ENCODE measurements at regions not wholly inside any gene's neighbourhood (a gene's known extent, or its start where the extent isn't known, plus 50 kb on each side); places are given as distances from the start of the nearest gene placed in this dataset.

GRCh38 chr16:86306011-86306644 lies 204.2 kb upstream of the FOXF1 start:
- no peak for DNase-seq

- no peak for DNase-seq
Measured at GRCh38 chr16:86306811-86307513, 203.4 kb upstream of the FOXF1 start.

- no peak for DNase-seq
Measured at GRCh38 chr16:86307514-86307903, 202.8 kb upstream of the FOXF1 start.

- no peak for DNase-seq
Measured at GRCh38 chr16:86308514-86308913, 201.8 kb upstream of the FOXF1 start.

GRCh38 chr16:86313631-86314030 lies 196.7 kb upstream of the FOXF1 start:
- DNase-seq, result no peak

GRCh38 chr16:86314402-86315025 lies 195.8 kb upstream of the FOXF1 start:
- no peak for DNase-seq

GRCh38 chr16:86316967-86317812 lies 193.1 kb upstream of the FOXF1 start:
- no peak for DNase-seq

- no peak for DNase-seq
Measured at GRCh38 chr16:86317813-86318650, 192.3 kb upstream of the FOXF1 start.

GRCh38 chr16:86319585-86320236 lies 190.6 kb upstream of the FOXF1 start:
- no peak for DNase-seq

- no peak for DNase-seq
Measured at GRCh38 chr16:86320237-86320595, 190.1 kb upstream of the FOXF1 start.

GRCh38 chr16:86321491-86321890 lies 188.8 kb upstream of the FOXF1 start:
- DNase-seq, result no peak

GRCh38 chr16:86322283-86322682 lies 188.0 kb upstream of the FOXF1 start:
- no peak for DNase-seq

- no peak for DNase-seq
Measured at GRCh38 chr16:86322806-86323205, 187.5 kb upstream of the FOXF1 start.

GRCh38 chr16:86324320-86324719 lies 186.0 kb upstream of the FOXF1 start:
- no peak for DNase-seq

GRCh38 chr16:86325360-86325759 lies 185.0 kb upstream of the FOXF1 start:
- no peak for DNase-seq

GRCh38 chr16:86325895-86326294 lies 184.4 kb upstream of the FOXF1 start:
- DNase-seq, result no peak

- DNase-seq, result no peak
Measured at GRCh38 chr16:86327321-86327720, 183.0 kb upstream of the FOXF1 start.

- no peak for DNase-seq
Measured at GRCh38 chr16:86330906-86331305, 179.4 kb upstream of the FOXF1 start.

- DNase-seq, result no peak
Measured at GRCh38 chr16:86334079-86334635, 176.2 kb upstream of the FOXF1 start.

- DNase-seq, result no peak
Measured at GRCh38 chr16:86335266-86336172, 174.8 kb upstream of the FOXF1 start.

- no peak for DNase-seq
Measured at GRCh38 chr16:86337138-86337537, 173.2 kb upstream of the FOXF1 start.

Measured in CD4-positive, alpha-beta T cell treated with Interleukin-4 for 4 hours (primary cell).